NCI-H2196 treated with DMSO at 0.1 percent for 48 hours (cell line): ENCODE measurements at regions not wholly inside any gene's neighbourhood (a gene's known extent, or its start where the extent isn't known, plus 50 kb on each side); places are given as distances from the start of the nearest gene placed in this dataset.

Source experiments
- DNase-seq: peaks from one replicate; lab custom pipeline; 2025; ENCODE audit not compliant: unreplicated experiment; lab: John Stamatoyannopoulos, UW

- no peak for DNase-seq
Measured at GRCh38 chr16:85396879-85397871, 215.9 kb upstream of the GSE1 start.

GRCh38 chr16:85398050-85398451 is 215.1 kb upstream of the GSE1 start:
- DNase-seq, result no peak

- DNase-seq, result no peak
Measured at GRCh38 chr16:85398688-85399582, 214.2 kb upstream of the GSE1 start.

GRCh38 chr16:85399583-85400284 is 213.4 kb upstream of the GSE1 start:
- no peak for DNase-seq

- no peak for DNase-seq
Measured at GRCh38 chr16:85400305-85401205, 212.6 kb upstream of the GSE1 start.

GRCh38 chr16:85401370-85401916 is 211.7 kb upstream of the GSE1 start:
- no peak for DNase-seq

GRCh38 chr16:85401917-85402766 is 211.0 kb upstream of the GSE1 start:
- no peak for DNase-seq

- no peak for DNase-seq
Measured at GRCh38 chr16:85402910-85403692, 210.0 kb upstream of the GSE1 start.

GRCh38 chr16:85403693-85404092 is 209.4 kb upstream of the GSE1 start:
- no peak for DNase-seq

- no peak for DNase-seq
Measured at GRCh38 chr16:85412911-85413520, 200.1 kb upstream of the GSE1 start.

- no peak for DNase-seq
Measured at GRCh38 chr16:85413691-85414663, 199.1 kb upstream of the GSE1 start.

GRCh38 chr16:85415196-85416090 is 197.7 kb upstream of the GSE1 start:
- DNase-seq, result no peak

- no peak for DNase-seq
Measured at GRCh38 chr16:85416228-85417109, 196.7 kb upstream of the GSE1 start.

- no peak for DNase-seq
Measured at GRCh38 chr16:85417156-85417860, 195.8 kb upstream of the GSE1 start.
